Stimulated activated CD4-positive, alpha-beta T cell treated with anti-CD3 and anti-CD28 coated beads, Interleukin-15, amount 100 ng/mL, for 24 hours (primary cell): ENCODE measurements at regions not wholly inside any gene's neighbourhood (a gene's known extent, or its start where the extent isn't known, plus 50 kb on each side); places are given as distances from the start of the nearest gene placed in this dataset.

Source experiments
- DNase-seq: peaks from one replicate; pipeline ENCODE4 v3.0.0-alpha.2; 2020

DNA sequence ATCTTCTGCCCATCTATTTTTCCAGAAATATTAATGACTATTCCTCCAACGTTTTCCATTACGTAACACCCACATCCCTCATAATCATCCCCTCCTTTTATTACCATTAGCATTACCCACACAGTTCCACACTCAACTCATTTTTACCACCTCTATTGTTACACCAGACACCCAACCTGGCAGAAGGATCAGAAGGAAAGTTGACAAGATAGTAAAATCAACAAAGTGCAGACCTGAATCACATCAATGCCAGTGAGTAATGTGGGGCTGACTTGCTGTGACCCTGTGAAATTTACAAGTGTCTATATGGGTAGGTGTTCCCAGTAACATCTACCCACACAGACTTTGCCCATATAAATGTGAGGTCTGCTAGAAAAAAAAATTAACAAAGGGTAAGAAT lies 568.2 kb downstream of the MAFB start:
- DNase-seq, result no peak

DNA sequence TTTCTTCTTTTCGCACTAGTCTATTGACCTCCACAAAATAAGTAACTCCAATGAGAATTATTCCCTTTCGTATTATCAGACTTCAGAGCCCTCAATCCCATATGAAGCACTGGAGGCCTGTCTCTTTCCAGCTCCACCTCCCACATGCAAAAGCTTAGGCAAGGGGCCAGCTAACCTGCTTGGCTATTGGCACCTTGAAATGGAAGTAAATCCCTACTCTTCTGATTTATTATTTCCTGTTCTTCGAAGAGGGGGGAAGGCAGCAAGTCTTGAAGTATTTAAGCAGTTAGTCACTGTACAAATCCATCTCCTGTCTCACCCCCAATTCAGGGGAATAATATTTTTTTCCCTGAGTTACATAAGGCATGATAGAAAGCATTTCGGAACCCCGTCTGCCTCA lies 577.8 kb downstream of the MAFB start:
- no peak for DNase-seq

DNA sequence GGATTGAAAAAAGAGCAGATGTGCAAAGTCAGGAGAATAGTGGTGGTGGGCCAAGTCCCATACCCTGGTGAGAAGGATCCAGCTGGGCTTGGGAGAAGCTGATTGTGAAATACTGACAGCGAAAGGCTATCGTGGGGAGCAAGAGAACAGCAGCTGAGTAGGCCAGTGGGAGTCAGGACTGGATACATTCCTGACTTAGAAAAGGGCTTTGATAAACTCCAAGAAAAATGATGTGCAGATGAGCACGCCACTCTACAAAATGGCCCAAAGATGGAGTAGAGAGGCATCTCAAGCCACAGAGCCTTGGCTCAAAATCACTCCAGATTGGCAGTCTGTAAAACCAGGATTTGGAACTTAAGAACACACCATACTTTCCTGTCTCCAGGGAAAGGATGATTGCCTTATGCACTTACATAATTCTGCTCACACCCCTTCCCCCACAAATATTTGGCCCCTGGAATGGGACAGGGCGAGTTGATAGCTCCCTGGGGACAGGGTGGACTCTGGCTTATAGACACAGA lies 578.7 kb downstream of the MAFB start:
- no peak for DNase-seq

DNA sequence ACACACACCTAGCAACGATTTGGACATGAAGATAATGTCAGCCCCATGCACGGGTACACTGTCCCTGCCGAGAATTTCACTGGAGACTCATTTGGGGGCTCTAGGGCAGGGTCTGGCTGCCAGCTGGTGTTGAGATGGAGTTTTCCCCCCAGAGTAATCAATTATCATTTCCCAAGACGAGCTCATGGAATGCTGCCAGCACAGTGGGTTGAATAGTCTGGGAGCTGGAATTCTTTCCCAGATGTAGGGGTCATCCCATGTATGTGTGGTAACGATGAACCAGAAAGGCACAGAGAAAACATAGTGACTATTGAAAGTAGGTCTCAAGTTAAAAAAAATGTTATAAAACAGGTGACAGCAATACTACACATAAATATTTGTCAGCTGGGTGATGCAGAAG lies 579.9 kb downstream of the MAFB start:
- no peak for DNase-seq

DNA sequence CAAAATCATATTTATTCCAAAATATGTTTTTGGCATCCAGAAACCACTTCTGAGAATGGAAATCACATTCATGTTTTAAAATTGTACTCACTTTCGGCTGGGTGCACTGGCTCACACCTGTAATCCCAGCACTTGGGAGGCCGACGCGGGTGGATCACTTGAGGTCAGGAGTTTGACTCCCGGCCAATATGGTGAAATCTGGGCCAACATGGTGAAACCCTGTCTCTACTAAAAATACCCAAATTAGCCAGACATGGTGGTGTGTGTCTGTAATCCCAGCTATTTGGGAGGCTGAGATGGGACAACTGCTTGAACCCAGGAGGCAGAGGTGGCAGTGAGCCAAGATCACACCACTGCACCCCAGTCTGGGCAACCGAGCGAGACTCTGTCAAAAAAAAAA lies 580.7 kb downstream of the MAFB start:
- no peak for DNase-seq

DNA sequence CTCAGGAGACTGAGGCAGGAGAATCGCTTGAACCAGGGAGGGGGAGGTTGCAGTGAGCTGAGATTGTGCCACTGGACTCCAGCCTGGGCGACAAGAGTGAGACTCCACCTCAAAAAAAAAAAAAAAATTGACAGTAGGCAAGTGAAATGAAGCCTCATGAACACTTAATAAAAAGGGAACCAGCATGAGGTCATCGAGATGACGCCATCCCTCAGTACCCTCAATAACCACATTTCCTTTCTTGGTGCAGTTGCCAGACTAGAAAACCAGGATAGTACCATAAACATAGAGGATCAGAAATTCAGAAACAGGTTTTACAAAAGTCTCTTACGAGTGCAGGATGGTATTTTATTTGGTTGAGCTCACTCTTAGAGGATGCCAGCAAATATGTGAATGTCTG lies 584.1 kb downstream of the MAFB start:
- DNase-seq, result no peak

DNA sequence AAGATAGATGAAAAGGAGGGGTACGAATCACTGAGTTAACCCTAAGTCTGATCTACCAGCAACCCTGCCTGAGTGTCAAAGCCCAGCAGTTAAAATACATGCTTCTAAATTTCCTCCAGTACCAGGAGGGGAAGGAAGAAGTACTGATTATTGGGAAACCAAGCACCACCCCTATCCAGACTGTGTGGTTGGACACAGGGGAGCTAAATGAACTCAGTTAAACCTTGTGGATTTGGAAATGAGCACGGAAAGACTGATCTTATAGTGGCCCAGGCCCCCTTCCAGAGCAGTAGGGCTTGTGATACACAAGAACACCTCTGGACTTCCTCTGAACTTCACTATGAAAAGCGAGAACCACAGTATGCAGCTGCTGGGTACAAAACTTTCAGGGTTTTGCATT lies 585.6 kb downstream of the MAFB start:
- DNase-seq, result no peak

DNA sequence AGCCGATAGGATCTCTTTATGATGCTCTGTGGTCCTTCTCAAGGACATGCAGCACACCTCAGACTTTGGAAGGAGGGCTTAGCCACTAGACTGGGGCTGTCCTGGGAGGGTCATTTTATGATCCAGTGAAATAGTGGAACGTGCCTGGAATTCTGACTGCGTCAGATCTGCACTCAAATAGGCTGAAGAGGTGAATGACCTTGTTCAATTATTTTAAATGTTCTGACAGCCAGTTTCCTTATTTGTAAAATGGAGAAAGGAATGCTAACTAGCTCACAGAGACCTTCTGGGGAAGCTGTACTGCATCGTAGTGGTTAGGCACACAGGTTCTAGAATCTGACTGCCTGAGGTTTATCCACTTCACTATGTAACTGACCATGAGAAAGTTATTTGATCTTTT lies 587.5 kb downstream of the MAFB start:
- DNase-seq, result no peak

DNA sequence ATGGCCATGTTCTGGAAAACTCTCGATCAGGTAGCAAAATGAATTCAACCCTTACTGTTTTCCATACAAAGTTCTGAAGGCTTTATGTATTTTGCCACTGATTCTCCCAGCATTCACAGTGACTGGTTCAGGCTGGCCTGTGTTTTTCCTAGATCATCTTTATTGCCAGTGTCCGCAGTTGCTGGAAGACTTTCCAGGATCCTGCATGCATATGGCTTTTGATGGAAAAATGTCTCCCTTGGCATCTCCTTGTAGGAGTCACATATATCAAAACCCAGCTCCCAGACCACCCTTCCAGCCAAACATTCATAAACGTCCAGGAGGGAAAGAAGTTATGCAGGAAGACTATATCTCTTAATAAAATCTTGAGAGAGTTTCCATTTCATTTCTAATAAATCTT lies 588.8 kb downstream of the MAFB start:
- DNase-seq, result no peak

DNA sequence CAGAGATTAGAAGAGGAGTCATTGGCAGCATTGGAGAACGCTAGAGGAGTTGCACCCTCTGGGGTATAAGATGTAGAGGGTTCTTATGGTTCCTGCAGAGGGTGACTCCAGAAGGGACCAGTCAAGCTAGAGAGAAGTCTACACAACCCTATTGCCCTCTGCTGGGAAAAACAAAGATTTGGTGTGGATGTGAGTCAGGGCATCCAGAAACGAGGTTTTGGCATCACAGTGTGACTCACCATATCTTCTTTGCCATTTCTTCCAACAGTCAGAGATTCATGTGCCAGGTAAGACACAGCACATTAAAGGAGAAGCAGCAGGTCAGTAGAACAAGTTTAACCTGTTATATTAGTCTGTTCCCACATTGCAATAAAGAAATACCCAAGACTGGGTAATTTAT lies 598.8 kb downstream of the MAFB start:
- DNase-seq, result no peak

DNA sequence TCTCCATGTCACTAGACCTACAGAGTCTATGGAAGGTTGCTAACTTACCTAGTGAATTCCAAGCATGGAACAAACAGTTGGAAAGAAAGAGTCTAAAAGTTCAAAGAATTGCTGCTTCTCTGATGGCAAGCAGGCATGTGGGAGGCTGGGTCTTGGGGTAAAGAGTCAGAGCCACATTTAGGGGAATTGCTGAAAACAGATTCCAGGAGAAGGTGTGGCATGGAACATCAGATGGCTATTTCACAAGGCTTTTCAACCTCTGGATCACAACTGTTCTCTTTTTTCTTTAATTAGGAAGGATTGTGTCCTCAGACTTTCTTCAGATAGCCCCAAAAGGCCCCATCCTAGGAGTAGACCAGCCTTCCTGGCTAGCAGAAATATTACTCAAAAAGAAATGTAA lies 601.5 kb downstream of the MAFB start:
- no peak for DNase-seq

DNA sequence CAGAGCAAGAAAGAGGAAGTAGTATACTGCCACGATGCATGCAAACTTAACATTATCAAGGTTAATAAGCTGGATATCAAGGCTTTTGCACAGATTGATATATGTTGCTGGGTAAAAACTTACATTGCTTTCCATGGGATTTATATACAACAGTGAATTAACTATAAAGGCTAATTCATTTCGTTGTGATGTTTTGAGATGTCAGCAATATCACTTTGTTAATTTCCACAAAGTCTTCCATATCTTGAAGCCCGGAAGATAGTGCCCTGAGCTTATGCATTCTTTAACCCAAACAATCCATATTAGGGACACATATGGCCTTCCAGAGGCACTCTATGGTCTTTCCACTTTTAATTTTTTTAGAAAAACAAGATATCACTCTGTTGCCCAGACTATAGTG lies 603.5 kb downstream of the MAFB start:
- no peak for DNase-seq

DNA sequence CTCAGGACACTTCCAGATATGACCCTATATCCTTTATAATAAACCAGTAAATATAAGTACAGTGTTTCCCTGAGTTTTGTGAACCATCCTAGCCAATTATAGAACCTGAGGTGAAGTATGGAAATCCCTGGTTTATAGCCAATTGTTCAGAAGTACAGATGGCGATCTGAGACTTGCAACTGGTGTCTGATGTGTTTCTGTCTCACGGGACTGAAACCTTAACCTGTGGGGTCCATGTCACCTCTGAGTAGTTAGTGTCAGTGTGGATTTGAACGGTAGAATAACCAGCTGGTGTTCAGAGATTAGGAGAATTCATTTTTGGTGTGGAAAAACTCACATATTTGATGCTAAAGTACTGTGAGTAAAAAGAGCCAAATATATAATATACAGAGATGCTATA lies 606.6 kb downstream of the MAFB start:
- DNase-seq, result no peak

DNA sequence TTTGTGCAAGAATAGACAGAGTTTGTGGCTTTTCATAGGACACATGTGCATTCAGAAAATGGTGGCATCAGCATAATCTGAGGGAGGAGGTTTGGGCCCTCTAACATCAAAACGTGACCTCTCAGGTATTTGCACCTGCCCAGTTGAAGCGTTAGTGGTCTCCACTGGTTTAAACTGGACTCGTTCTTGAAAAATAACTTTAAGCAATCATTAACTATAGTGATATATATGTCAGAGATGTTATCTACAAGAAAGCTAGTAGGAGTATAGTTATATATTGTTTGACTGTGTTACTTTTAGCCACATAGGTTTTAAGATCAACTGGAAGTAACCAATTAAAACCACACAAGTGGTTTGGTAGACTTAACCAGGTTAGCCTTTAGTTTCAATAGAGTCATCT lies 607.4 kb downstream of the MAFB start:
- no peak for DNase-seq

DNA sequence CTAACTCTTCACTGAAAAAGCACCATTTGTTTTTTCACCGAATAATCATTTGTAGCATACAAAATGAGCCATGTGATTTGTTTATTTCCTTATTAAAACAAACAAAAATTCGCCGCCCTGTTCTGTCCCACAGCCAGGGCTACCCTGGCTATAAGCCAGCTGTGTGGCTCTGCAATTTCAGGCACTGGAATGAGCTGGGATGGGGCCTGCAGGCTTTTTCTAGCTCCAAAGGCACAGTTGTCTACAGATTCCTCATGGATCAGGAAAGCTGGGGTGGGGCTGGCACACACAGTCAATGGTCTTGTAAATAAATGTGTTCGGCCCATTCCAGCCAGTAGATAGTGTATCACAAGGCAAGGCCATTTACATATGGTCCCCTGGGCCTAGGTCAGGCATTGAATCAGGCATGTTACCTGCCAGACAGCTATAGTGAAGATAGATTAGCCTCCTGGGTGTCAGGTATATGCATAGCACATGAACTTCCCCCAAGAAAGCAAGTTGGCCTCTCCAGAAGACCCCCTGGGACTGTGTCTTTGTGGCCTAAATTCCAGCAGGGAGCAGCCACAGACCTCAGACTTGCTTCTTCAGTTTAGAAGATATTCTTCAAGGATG lies 608.9 kb downstream of the MAFB start:
- DNase-seq, result no peak

DNA sequence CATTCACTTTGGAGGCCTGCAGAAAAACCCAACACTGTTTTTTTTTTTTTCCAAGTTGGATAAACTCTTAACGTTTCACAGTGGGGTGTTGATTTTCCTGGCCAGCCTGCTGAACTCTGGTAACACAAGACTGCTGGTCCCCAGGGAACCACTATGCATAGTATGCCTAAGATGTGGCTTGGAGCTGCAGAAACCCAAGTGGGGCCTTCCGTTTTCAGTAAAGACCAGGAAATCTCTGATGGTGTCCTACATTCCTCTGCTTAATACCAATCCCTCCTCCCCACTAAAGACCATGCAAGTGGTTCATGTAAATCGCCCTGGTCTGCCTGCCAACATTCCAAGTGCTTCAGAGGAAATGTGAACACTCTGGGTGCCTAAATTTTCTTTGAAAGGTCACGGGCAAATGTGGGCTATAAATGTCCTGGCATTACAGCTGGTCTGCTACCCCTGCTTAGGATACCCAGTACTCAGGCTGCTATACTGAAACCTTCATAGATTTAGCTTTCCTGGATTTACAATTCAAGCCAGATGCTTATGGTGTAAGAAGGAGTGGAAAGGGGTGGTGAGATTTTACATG lies 615.4 kb downstream of the MAFB start:
- no peak for DNase-seq

DNA sequence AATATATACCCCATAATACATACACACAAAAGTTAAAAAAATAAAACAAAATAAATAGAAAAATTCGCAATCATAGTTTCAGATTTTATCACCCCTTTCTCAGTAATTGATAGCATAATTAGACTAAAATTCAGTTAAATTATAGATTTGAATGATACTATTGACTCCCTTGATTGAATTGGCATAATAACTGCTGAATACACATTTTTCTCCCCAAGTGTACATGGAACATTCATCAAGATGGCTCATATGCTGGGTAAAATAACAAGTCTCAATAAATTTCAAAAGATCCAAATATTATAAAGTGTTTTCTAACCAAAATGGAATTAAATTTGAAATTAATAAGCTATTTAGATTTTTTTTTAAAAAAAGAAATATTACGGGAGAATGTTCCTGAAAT lies 616.1 kb downstream of the MAFB start:
- no peak for DNase-seq

DNA sequence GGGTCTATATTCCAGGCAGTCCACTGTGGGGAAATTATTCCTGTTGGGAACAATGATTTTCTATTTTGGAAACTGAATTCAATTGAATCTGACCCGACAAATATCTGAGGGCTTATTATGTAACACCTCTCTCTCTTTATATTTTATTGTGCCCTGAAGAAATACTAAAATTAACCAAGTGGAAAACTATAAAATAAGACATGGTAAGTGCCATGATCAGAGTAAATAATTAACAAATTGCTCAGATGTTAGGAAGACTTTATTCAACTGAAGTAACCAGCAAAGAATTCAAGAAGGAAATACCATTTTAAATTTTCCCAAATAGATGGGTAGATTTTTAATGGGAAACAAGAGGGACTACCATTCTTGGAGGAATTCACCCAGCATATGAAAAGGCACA lies 632.9 kb downstream of the MAFB start:
- DNase-seq, result no peak

DNA sequence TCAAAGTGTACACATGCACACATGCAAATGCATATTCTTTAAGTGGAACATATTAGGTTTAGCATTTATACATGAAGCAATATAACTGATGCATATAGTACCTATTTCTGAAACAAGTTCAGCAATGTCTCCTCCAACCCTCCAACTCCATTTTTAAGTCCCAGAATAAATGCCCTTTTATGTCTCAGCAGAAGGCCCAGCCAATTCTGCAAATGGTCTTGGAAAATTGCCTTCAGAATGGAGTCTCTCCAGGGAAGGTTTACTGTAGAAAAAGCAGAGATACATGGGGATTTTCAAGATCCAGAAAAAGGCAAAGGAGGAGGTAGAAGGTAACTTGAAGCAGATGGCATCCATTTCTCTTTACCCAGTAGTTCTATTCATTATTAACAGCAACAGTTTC lies 633.3 kb downstream of the MAFB start:
- no peak for DNase-seq

DNA sequence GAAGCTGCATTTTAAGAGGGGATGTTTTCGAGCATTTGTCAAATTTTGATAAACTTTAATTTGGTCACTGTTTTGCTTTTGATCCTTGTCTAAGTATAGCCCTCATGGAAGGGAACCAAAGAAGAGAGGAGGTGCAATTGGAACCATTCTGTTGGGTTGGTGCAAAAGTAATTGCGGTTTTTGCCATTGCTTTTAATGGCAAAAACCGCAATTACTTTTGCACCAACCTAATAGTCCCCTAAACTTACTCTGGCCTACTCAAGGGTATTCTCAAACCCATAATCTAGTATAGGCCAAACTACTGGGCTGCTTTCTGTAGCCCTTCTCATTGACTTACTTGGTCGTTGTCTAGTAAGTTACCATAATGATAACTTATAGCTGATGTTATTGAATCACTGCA lies 634.7 kb downstream of the MAFB start:
- no peak for DNase-seq

DNA sequence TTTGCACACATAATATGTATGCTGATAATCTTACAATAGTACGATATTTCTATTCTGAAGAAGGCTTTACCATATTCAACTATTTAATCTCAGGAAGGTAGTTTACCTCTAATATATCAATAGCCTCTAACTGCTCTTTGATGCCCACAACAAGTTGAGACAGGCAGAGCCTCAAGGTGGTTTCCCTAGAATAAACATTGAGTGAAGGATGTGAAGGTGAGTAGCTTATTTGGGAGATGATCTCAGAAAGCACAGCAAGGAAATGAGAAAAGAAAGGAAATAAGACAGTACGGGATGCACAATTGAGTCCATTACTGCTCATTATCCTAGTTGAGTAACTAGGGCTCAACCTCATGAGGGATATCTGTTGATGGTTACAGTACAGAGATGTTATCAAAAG lies 638.4 kb downstream of the MAFB start:
- DNase-seq, result no peak

DNA sequence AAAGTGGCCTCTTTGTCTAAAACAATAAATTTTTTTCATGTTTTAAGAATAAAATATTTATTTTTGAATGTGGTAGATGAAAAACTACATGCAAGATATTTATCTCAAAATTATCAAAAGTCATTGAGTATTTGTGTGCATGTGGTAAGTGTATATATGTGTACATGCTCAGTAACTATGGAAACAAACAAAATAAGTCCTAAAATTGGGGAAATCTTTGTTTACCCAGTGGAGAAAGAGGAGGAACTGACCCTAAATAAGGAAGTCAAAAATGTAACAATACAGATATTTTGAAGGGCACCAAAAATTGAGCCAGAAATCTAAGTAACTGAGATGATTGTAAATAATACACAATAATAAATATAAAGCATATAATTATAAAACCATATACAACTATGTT lies 639.2 kb downstream of the MAFB start:
- DNase-seq, result no peak

DNA sequence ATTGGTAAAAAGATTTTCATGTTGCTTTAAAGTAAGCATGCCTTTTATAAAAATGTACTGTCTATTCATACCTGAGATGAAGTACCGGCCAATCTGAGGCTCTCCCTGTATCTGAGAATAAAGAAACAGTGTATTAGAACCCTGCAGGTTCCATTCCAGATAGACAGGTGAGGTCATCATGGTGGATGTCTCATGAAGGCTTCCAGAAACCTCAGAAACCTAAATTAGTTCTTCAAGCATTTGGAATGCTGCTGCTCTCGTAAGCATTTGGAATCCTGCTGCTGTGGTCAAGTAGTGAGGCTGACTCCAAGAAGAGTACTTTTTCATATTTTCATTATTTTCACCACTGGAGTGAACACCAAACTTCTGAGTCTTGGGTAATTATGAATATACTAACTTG lies 642.3 kb downstream of the MAFB start:
- DNase-seq, result no peak

DNA sequence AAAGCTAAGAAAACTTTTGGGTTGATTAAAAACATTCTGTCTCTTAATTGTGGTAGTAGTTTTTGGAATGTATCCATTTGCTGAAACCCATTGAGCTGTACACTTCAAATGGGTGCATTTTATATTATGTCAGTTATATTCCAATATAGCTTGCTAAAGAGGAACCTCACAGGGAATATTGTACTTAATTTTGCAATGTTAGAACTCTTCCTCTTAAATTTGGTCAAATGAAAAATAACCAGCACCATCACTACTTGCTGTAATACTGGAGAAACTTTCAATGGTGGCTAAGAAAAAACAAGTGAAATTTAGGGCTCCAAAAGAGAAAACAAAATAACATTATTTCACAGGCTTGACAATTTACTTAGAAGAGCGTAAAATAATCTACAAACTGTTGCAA lies 651.5 kb downstream of the MAFB start:
- DNase-seq, result no peak

DNA sequence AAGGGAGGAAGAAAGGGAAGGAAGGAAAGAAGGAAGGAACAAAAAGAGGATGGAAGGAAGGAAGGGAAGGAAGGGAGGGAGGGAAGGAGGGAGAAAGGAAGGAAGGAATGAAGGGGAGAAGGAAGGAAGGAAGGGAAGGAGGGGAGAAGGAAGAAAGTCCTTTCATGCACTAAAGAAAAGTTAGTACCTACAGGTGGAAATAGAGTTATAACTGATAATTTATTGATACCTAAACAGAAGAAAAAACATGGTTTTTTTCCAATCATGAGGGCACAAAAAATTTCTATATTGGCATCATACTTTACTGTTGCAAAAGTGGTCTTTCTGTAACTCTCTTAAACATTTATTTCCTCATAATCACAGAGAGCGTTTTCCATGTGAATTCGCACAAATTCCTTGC lies 659.4 kb downstream of the MAFB start:
- no peak for DNase-seq
